ENCODE measurements at regions not wholly inside any gene's neighbourhood (a gene's known extent, or its start where the extent isn't known, plus 50 kb on each side); places are given as distances from the start of the nearest gene placed in this dataset.

GRCh38 chr2:173419506-173419905 is 64.8 kb downstream of the CDCA7 start:
- no peak for DNase-seq (ENCODE audit: low read depth)

GRCh38 chr2:173424886-173425285 is 70.2 kb downstream of the CDCA7 start:
- no peak for DNase-seq (ENCODE audit: low read depth)

GRCh38 chr2:173427887-173428668 is 73.4 kb downstream of the CDCA7 start:
- DNase-seq (ENCODE audit: low read depth) = peak; percentile 18

GRCh38 chr2:173431191-173431590 is 76.5 kb downstream of the CDCA7 start:
- DNase-seq (ENCODE audit: low read depth) = no peak

GRCh38 chr2:173432049-173432754 is 77.5 kb downstream of the CDCA7 start:
- peak; percentile 33 for DNase-seq (ENCODE audit: low read depth)

- DNase-seq (ENCODE audit: low read depth) = no peak
Observed at GRCh38 chr2:173434762-173435569, 80.3 kb downstream of the CDCA7 start.

- no peak for DNase-seq (ENCODE audit: low read depth)
Observed at GRCh38 chr2:173435574-173435973, 80.9 kb downstream of the CDCA7 start.

GRCh38 chr2:173436088-173436487 is 81.4 kb downstream of the CDCA7 start:
- no peak for DNase-seq (ENCODE audit: low read depth)

GRCh38 chr2:173441222-173441621 is 86.5 kb downstream of the CDCA7 start:
- no peak for DNase-seq (ENCODE audit: low read depth)

GRCh38 chr2:173442542-173442941 is 87.9 kb downstream of the CDCA7 start:
- DNase-seq (ENCODE audit: low read depth) = no peak

- peak; percentile 9 for DNase-seq (ENCODE audit: low read depth)
Observed at GRCh38 chr2:173446722-173447121, 92.0 kb downstream of the CDCA7 start.

GRCh38 chr2:173448938-173449471 is 94.3 kb downstream of the CDCA7 start:
- DNase-seq (ENCODE audit: low read depth) = peak; percentile 91

GRCh38 chr2:173451118-173451517 is 96.4 kb downstream of the CDCA7 start:
- no peak for DNase-seq (ENCODE audit: low read depth)

GRCh38 chr2:173451941-173452340 is 97.3 kb downstream of the CDCA7 start:
- DNase-seq (ENCODE audit: low read depth) = no peak

GRCh38 chr2:173452416-173452815 is 97.7 kb downstream of the CDCA7 start:
- DNase-seq (ENCODE audit: low read depth) = no peak

GRCh38 chr2:173456960-173457359 is 102.3 kb downstream of the CDCA7 start:
- DNase-seq (ENCODE audit: low read depth) = no peak

GRCh38 chr2:173457366-173457765 is 102.7 kb downstream of the CDCA7 start:
- no peak for DNase-seq (ENCODE audit: low read depth)

GRCh38 chr2:173458991-173459780 is 104.5 kb downstream of the CDCA7 start:
- DNase-seq (ENCODE audit: low read depth) = no peak

- no peak for DNase-seq (ENCODE audit: low read depth)
Observed at GRCh38 chr2:173462892-173463840, 108.5 kb downstream of the CDCA7 start.

- no peak for DNase-seq (ENCODE audit: low read depth)
Observed at GRCh38 chr2:173463846-173464245, 109.2 kb downstream of the CDCA7 start.
